ENCODE measurements at regions not wholly inside any gene's neighbourhood (a gene's known extent, or its start where the extent isn't known, plus 50 kb on each side); places are given as distances from the start of the nearest gene placed in this dataset.
A peak's percentile ranks its signal among the peaks of the same experiment; 100 is the strongest.

GRCh38 chr14:87629788-87630187 lies 363.2 kb downstream of the GALC start:
- no peaks in the 10 kb centered on the region for H3K36me3 Mint-ChIP-seq (ENCODE audit: low read depth)
- Histone ChIP-seq H3F3A (replicated peaks; ENCODE audit: low read depth) (no peaks in the 10 kb centered on the region), H4K20me1 (replicated peaks; ENCODE audit: insufficient read depth) (no peaks in the 10 kb centered on the region), H2AFZ (no peak overlapping the region), H3K36me3 (ENCODE audit: insufficient read depth) (no peaks in the 10 kb centered on the region), H3K79me2 (replicated peaks; ENCODE audit: insufficient read depth) (no peaks in the 10 kb centered on the region), H3K4me2 (0 out of 2 replicates have a peak overlapping the region, but pooled peaks have one; percentile 11), H3K27ac (ENCODE audit: low read depth) (no peak overlapping the region), H3K4me3 (no peak overlapping the region), H3K4me1 (ENCODE audit: insufficient read depth) (0 out of 2 replicates have a peak, but pooled peaks cover 11% of the 10 kb centered on the region), H3K9me2 (ENCODE audit: insufficient read depth) (peaks cover 6% of the 10 kb centered on the region; the same call in 1 of the 2 replicates), H3K27me3 (ENCODE audit: insufficient read depth) (no peaks in the 10 kb centered on the region)
- H3K4me1 Mint-ChIP-seq, result peaks cover 10% of the 10 kb centered on the region; the same call in 2 of the 3 replicates
- no peak overlapping the region for H3K27ac Mint-ChIP-seq
- no peak for TF ChIP-seq CTCF (conservative IDR thresholded peaks at IDR 0.05; ENCODE audit: low read depth in 2 of 2)
- TF ChIP-seq STAT1 (IDR thresholded peaks at IDR 0.05; ENCODE audit: unreplicated experiment), result no peak
- TF ChIP-seq ETS1 (IDR thresholded peaks at IDR 0.05), result no peak
- no peak for TF ChIP-seq EZH2 (IDR thresholded peaks at IDR 0.05; ENCODE audit: low read depth, unreplicated experiment)
- TF ChIP-seq POLR2AphosphoS5 (IDR thresholded peaks at IDR 0.05; ENCODE audit: low read depth), result no peak
- no peak for TF ChIP-seq REST (IDR thresholded peaks at IDR 0.05; ENCODE audit: unreplicated experiment)
- TF ChIP-seq EZH2phosphoT487 (IDR thresholded peaks at IDR 0.05; ENCODE audit: unreplicated experiment), result no peak
- TF ChIP-seq ZNF114 (CRISPR knock-in tag; IDR thresholded peaks at IDR 0.05), result no peak
- TF ChIP-seq ZNF462 (CRISPR knock-in tag; IDR thresholded peaks at IDR 0.05), result no peak
- TF ChIP-seq NANOG (IDR thresholded peaks at IDR 0.05; ENCODE audit: borderline replicate concordance), result no peak
- TF ChIP-seq ZNF331 (CRISPR knock-in tag; IDR thresholded peaks at IDR 0.05; ENCODE audit: low read depth), result no peak
- DNase-seq (ENCODE audit: low spot score), result peak; percentile 25
- no peak for ATAC-seq
- H3K27me3 Mint-ChIP-seq (ENCODE audit: insufficient read depth, low read depth, poor library complexity), result peaks cover 4% of the 10 kb centered on the region
- no peak overlapping the region for H3K4me3 Mint-ChIP-seq
- H3K9me3 Mint-ChIP-seq, result no peaks in the 10 kb centered on the region; the same call in 1 of the 3 replicates

Data from GM23338 (cell line).